Keratinocyte (primary cell): ENCODE measurements at regions not wholly inside any gene's neighbourhood (a gene's known extent, or its start where the extent isn't known, plus 50 kb on each side); places are given as distances from the start of the nearest gene placed in this dataset.

Source experiments
- DNase-seq: peaks from one replicate; pipeline ENCODE4 v3.0.0-alpha.2; 2011; ENCODE audit warnings: low read depth, missing footprints, low spot score
- FAIRE-seq: peaks from 2 replicates; lab custom pipeline; 2011; peaks lifted over from hg19 to GRCh38; lab: Jason Lieb, UNC
- H2AFZ ChIP-seq: 2 replicates; pipeline ENCODE4 v1.6.0; 2012; ENCODE audit warnings: low read length, control low read depth, inconsistent platforms; ENCODE audit not compliant: control insufficient read depth
- H3K27ac ChIP-seq: 2 replicates; pipeline ENCODE4 v1.5.1; 2011; ENCODE audit warnings: low read length; ENCODE audit not compliant: control insufficient read depth, insufficient read depth
- H3K27me3 ChIP-seq: 3 replicates; pipeline ENCODE4 v1.6.0; 2011; ENCODE audit warnings: low read length; ENCODE audit not compliant: control insufficient read depth, insufficient read depth; ENCODE audit errors: extremely low read depth
- H3K36me3 ChIP-seq, 2 experiments: 2 replicates in 1 of 2; 3 replicates in 1 of 2; pipeline ENCODE4 v1.5.1; 2011; ENCODE audit warnings: low read length in 2 of 2, mild to moderate bottlenecking in 1 of 2; ENCODE audit not compliant: control insufficient read depth in 2 of 2, insufficient read depth in 2 of 2; ENCODE audit errors: extremely low read depth in 1 of 2
- H3K4me1 ChIP-seq: 3 replicates; pipeline ENCODE4 v1.5.1; 2011; ENCODE audit warnings: low read length; ENCODE audit not compliant: control insufficient read depth, insufficient read depth; ENCODE audit errors: extremely low read depth
- H3K4me2 ChIP-seq: 3 replicates; pipeline ENCODE4 v1.6.0; 2011; ENCODE audit warnings: low read depth, low read length; ENCODE audit not compliant: control insufficient read depth, insufficient read depth; ENCODE audit errors: extremely low read depth
- H3K4me3 ChIP-seq, 3 experiments: fragments of 200-600 bp in 1 of 3; sonication (generic) in 1 of 3; 2 replicates in 2 of 3; 3 replicates in 1 of 3; pipeline ENCODE4 v1.5.1; 2011 to 2016; ENCODE audit warnings: low read length in 3 of 3, mild to moderate bottlenecking in 3 of 3, control low read depth in 2 of 3, inconsistent platforms in 1 of 3, low read depth in 1 of 3, mixed read lengths in 1 of 3, mixed run types in 1 of 3, moderate library complexity in 1 of 3; ENCODE audit not compliant: control insufficient read depth in 2 of 3, insufficient read depth in 2 of 3; ENCODE audit errors: extremely low read depth in 1 of 3
- H3K79me2 ChIP-seq: 2 replicates; pipeline ENCODE4 v1.6.0; 2012; ENCODE audit warnings: low read length; ENCODE audit not compliant: control insufficient read depth, insufficient read depth
- H3K9ac ChIP-seq: 3 replicates; pipeline ENCODE4 v1.6.0; 2011; ENCODE audit warnings: low read length; ENCODE audit not compliant: control insufficient read depth, insufficient read depth; ENCODE audit errors: extremely low read depth
- H3K9me1 ChIP-seq: 3 replicates; pipeline ENCODE4 v1.6.0; 2011; ENCODE audit warnings: low read length; ENCODE audit not compliant: control insufficient read depth, insufficient read depth; ENCODE audit errors: extremely low read depth
- H3K9me3 ChIP-seq: 2 replicates; pipeline ENCODE4 v1.5.1; 2012; ENCODE audit warnings: low read depth, low read length; ENCODE audit not compliant: control insufficient read depth
- H4K20me1 ChIP-seq: 3 replicates; pipeline ENCODE4 v1.6.0; 2011; ENCODE audit warnings: low read length; ENCODE audit not compliant: control insufficient read depth, insufficient read depth; ENCODE audit errors: extremely low read depth
- EZH2 ChIP-seq: IDR thresholded peaks from one replicate; pipeline ENCODE4 v1.6.1; 2012; ENCODE audit warnings: inconsistent platforms, mild to moderate bottlenecking, low read length, moderate library complexity
- dilution Hi-C: fragments of 300-500 bp; cut with MboI; formaldehyde crosslinking; loops from one replicate; pipeline ENCODE4 v1.7.0; 2020; ENCODE audit warnings: low sequenced_read_pairs; ENCODE audit not compliant: extremely low pct_ligation_motif_present
- TF ChIP-seq, protein P1 (sequence below), 3 experiments: IDR thresholded peaks in 1 of 3; conservative IDR thresholded peaks in 1 of 3; optimal IDR thresholded peaks in 1 of 3; 2 replicates in 2 of 3; 3 replicates in 1 of 3; pipeline versions ENCODE3 to v1.5.1; 2011; ENCODE audit warnings: low read length in 3 of 3, mild to moderate bottlenecking in 3 of 3, moderate library complexity in 2 of 3, control low read depth in 1 of 3, inconsistent platforms in 1 of 3; ENCODE audit not compliant: insufficient read depth in 2 of 3; ENCODE audit errors: extremely low read depth in 1 of 3

DNA sequence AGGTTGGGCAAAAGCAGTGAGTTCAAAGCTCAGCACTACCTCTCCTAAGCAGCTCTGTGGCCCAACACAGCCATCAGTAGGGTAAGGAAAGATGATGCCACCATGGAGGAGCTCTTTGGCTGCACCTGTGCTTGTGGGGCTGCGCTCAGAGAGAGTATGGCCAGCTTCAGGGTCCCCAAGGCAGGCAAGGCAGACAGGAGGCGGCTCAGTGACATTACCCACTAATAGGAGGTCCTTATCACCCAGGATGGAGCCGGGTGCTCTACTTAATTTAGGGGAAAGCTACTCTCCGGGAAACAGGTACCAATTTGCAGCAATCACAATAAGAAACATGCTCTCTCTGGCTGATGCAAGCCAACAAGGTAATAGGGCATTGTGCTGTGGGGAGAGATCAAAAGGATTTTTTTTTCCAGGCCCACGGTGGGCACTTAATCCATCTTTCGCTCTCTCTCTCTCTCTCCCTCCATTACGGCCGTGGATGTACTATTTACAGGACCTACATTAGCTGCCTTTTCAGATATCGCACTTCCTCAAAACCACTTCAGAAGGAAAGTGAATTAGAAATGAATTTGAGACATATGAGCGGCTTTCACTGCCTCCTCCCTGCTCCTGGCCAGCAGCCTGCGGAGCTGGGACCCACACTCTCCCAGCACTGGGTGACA, 446.3 kb downstream of the SOX6 start:
- no peaks in the 10 kb centered on the region for H3K79me2 ChIP-seq
- no peak overlapping the region for H2AFZ ChIP-seq
- no peak overlapping the region for H3K9ac ChIP-seq
- dilution Hi-C loops, result no loop called here
- no peaks in the 10 kb centered on the region for H3K36me3 ChIP-seq
- no peak for TF ChIP-seq EZH2
- TF ChIP-seq, protein P1, sequence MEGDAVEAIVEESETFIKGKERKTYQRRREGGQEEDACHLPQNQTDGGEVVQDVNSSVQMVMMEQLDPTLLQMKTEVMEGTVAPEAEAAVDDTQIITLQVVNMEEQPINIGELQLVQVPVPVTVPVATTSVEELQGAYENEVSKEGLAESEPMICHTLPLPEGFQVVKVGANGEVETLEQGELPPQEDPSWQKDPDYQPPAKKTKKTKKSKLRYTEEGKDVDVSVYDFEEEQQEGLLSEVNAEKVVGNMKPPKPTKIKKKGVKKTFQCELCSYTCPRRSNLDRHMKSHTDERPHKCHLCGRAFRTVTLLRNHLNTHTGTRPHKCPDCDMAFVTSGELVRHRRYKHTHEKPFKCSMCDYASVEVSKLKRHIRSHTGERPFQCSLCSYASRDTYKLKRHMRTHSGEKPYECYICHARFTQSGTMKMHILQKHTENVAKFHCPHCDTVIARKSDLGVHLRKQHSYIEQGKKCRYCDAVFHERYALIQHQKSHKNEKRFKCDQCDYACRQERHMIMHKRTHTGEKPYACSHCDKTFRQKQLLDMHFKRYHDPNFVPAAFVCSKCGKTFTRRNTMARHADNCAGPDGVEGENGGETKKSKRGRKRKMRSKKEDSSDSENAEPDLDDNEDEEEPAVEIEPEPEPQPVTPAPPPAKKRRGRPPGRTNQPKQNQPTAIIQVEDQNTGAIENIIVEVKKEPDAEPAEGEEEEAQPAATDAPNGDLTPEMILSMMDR (optimal IDR thresholded peaks at IDR 0.05 in 1 of 3, IDR thresholded peaks at IDR 0.05 in 1 of 3, conservative IDR thresholded peaks at IDR 0.05 in 1 of 3; ENCODE audit: extremely low read depth in 1 of 3, insufficient read depth in 2 of 3, low read length in 3 of 3), result no peak
- H3K4me3 ChIP-seq, result no peak overlapping the region
- H3K27ac ChIP-seq, result no peak overlapping the region
- H3K27me3 ChIP-seq, result no peaks in the 10 kb centered on the region
- no peaks in the 10 kb centered on the region for H3K4me1 ChIP-seq
- no peaks in the 10 kb centered on the region for H4K20me1 ChIP-seq
- H3K4me2 ChIP-seq, result no peak overlapping the region
- FAIRE-seq (no peak), DNase-seq (no peak)
- no peaks in the 10 kb centered on the region for H3K9me3 ChIP-seq
- no peaks in the 10 kb centered on the region for H3K9me1 ChIP-seq

DNA sequence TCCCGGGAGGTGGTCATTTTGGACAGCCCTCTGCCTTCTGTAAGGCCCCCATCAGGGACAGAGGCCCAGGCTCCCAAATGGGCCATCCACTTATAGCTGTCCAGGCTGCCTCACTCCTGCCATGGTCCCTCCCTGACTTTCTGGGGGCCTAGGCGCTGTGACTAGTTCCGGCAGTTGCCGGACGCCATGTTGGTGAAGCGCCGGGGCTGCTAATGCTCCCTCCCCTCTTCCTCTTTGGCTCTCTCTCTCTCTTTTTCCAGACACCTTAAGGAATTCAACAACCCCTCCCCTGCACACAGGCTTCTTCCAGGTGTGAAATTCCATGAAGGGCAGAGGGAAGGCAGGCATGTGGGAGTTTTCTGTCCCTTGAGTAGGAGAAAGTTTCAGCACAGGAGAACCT, 445.6 kb downstream of the SOX6 start:
- no peaks in the 10 kb centered on the region for H4K20me1 ChIP-seq
- TF ChIP-seq EZH2, result no peak
- TF ChIP-seq, protein P1 (optimal IDR thresholded peaks at IDR 0.05 in 1 of 3, IDR thresholded peaks at IDR 0.05 in 1 of 3, conservative IDR thresholded peaks at IDR 0.05 in 1 of 3; ENCODE audit: extremely low read depth in 1 of 3, insufficient read depth in 2 of 3, low read length in 3 of 3), result no peak
- no peaks in the 10 kb centered on the region for H3K36me3 ChIP-seq
- no peak overlapping the region for H3K9ac ChIP-seq
- dilution Hi-C loops, result no loop called here
- H3K9me3 ChIP-seq, result no peaks in the 10 kb centered on the region
- no peak overlapping the region for H3K27ac ChIP-seq
- H2AFZ ChIP-seq, result no peak overlapping the region
- H3K79me2 ChIP-seq, result no peaks in the 10 kb centered on the region
- H3K4me3 ChIP-seq, result no peak overlapping the region
- DNase-seq, result no peak
- H3K4me1 ChIP-seq, result no peaks in the 10 kb centered on the region
- no peak for FAIRE-seq
- no peak overlapping the region for H3K4me2 ChIP-seq
- H3K9me1 ChIP-seq, result no peaks in the 10 kb centered on the region
- H3K27me3 ChIP-seq, result no peaks in the 10 kb centered on the region
